LoVo (cell line): ENCODE measurements at regions not wholly inside any gene's neighbourhood (a gene's known extent, or its start where the extent isn't known, plus 50 kb on each side); places are given as distances from the start of the nearest gene placed in this dataset.
"Not testable (repeated sequence)": the region's sequence is repeated elsewhere in the genome, so short reads cannot be mapped to it uniquely, and the experiment has no call there.

Experiments used
- DNase-seq: peaks from one replicate; pipeline ENCODE4 v3.0.0-alpha.2; 2016; ENCODE audit warnings: low spot score

GRCh38 chr9:100639854-100640253 lies 62.0 kb downstream of the CAVIN4 start:
- DNase-seq, result no peak

GRCh38 chr9:100640447-100641050 lies 62.7 kb downstream of the CAVIN4 start:
- no peak for DNase-seq

GRCh38 chr9:100641166-100641565 lies 63.3 kb downstream of the CAVIN4 start:
- no peak for DNase-seq

- no peak for DNase-seq
These were observed 75.0 kb downstream of the CAVIN4 start for GRCh38 chr9:100652850-100653249.

- no peak for DNase-seq
These were observed 75.9 kb downstream of the CAVIN4 start for GRCh38 chr9:100653643-100654334.

GRCh38 chr9:100656851-100657250 lies 79.0 kb downstream of the CAVIN4 start:
- not testable (repeated sequence) for DNase-seq

- DNase-seq, result no peak
These were observed 83.8 kb downstream of the CAVIN4 start for GRCh38 chr9:100661668-100662067.

- no peak for DNase-seq
These were observed 84.2 kb downstream of the CAVIN4 start for GRCh38 chr9:100662122-100662521.

- no peak for DNase-seq
These were observed 89.6 kb downstream of the CAVIN4 start for GRCh38 chr9:100667448-100667847.

GRCh38 chr9:100668024-100668423 lies 90.1 kb downstream of the CAVIN4 start:
- DNase-seq, result no peak

- no peak for DNase-seq
These were observed 92.1 kb downstream of the CAVIN4 start for GRCh38 chr9:100669968-100670367.

GRCh38 chr9:100670719-100671118 lies 92.8 kb downstream of the CAVIN4 start:
- no peak for DNase-seq

- no peak for DNase-seq
These were observed 94.0 kb downstream of the CAVIN4 start for GRCh38 chr9:100671898-100672297.

GRCh38 chr9:100673249-100673648 lies 95.4 kb downstream of the CAVIN4 start:
- no peak for DNase-seq

- no peak for DNase-seq
These were observed 96.7 kb downstream of the CAVIN4 start for GRCh38 chr9:100674419-100675122.

- no peak for DNase-seq
These were observed 102.0 kb downstream of the CAVIN4 start for GRCh38 chr9:100679834-100680233.

GRCh38 chr9:100686420-100686819 lies 108.5 kb downstream of the CAVIN4 start:
- no peak for DNase-seq

- DNase-seq, result no peak
These were observed 111.8 kb downstream of the CAVIN4 start for GRCh38 chr9:100689635-100690034.

GRCh38 chr9:100690438-100690837 lies 112.6 kb downstream of the CAVIN4 start:
- DNase-seq, result no peak

- DNase-seq, result no peak
These were observed 119.5 kb downstream of the CAVIN4 start for GRCh38 chr9:100697339-100697738.

- no peak for DNase-seq
These were observed 121.1 kb downstream of the CAVIN4 start for GRCh38 chr9:100698945-100699344.

GRCh38 chr9:100699668-100700067 lies 121.8 kb downstream of the CAVIN4 start:
- DNase-seq, result no peak

GRCh38 chr9:100700689-100701318 lies 122.9 kb downstream of the CAVIN4 start:
- DNase-seq, result no peak
